ENCODE measurements at regions not wholly inside any gene's neighbourhood (a gene's known extent, or its start where the extent isn't known, plus 50 kb on each side); places are given as distances from the start of the nearest gene placed in this dataset.

DNA sequence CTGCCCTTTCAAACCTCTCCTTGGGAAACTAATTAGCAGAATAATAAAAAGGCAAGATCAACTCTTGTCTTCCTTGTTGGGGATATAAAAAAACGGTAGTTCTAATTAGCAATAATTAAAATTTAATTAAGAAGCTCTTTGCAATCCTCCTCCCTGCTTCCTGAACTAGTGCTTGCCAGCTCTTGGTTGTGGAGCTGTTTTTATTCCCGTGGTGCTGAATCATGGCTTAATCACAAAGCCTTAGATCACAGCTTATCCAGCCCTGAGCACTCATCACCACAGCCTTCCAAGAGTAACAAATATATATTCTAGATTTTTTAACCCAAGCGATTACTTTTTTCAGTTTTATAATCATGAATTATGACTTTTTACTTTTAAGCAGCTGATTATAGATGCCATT, 63.2 kb upstream of the INSM2 start:
- TF ChIP-seq, protein P1, sequence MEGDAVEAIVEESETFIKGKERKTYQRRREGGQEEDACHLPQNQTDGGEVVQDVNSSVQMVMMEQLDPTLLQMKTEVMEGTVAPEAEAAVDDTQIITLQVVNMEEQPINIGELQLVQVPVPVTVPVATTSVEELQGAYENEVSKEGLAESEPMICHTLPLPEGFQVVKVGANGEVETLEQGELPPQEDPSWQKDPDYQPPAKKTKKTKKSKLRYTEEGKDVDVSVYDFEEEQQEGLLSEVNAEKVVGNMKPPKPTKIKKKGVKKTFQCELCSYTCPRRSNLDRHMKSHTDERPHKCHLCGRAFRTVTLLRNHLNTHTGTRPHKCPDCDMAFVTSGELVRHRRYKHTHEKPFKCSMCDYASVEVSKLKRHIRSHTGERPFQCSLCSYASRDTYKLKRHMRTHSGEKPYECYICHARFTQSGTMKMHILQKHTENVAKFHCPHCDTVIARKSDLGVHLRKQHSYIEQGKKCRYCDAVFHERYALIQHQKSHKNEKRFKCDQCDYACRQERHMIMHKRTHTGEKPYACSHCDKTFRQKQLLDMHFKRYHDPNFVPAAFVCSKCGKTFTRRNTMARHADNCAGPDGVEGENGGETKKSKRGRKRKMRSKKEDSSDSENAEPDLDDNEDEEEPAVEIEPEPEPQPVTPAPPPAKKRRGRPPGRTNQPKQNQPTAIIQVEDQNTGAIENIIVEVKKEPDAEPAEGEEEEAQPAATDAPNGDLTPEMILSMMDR (IDR thresholded peaks at IDR 0.05; ENCODE audit: low read length): no peak
- TF ChIP-seq EZH2 (optimal IDR thresholded peaks at IDR 0.05; ENCODE audit: low read depth, low read length) (no peak), EZH2phosphoT487 (IDR thresholded peaks at IDR 0.05; ENCODE audit: low read length) (no peak)

Data from MM.1S (cell line).